GM21360 (cell line): ENCODE measurements at regions not wholly inside any gene's neighbourhood (a gene's known extent, or its start where the extent isn't known, plus 50 kb on each side); places are given as distances from the start of the nearest gene placed in this dataset.

Experiments
- ATAC-seq: cut with Tn5 transposase; IDR thresholded peaks from one replicate; pipeline ENCODE4 v1.9.1; 2021; ENCODE audit warnings: mild to moderate bottlenecking, moderate library complexity; ENCODE audit not compliant: unreplicated experiment

GRCh38 chr10:78687626-78688025 lies 381.1 kb upstream of the ZMIZ1 start:
- no peak for ATAC-seq

- ATAC-seq = no peak
These were observed 380.4 kb upstream of the ZMIZ1 start for GRCh38 chr10:78688230-78688900.

GRCh38 chr10:78688901-78689583 lies 379.7 kb upstream of the ZMIZ1 start:
- no peak for ATAC-seq

- ATAC-seq = no peak
These were observed 379.2 kb upstream of the ZMIZ1 start for GRCh38 chr10:78689584-78689935.

GRCh38 chr10:78690354-78691111 lies 378.2 kb upstream of the ZMIZ1 start:
- no peak for ATAC-seq

- ATAC-seq = no peak
These were observed 377.3 kb upstream of the ZMIZ1 start for GRCh38 chr10:78691301-78692030.

- ATAC-seq = no peak
These were observed 376.7 kb upstream of the ZMIZ1 start for GRCh38 chr10:78692071-78692470.

- no peak for ATAC-seq
These were observed 372.9 kb upstream of the ZMIZ1 start for GRCh38 chr10:78695846-78696245.

GRCh38 chr10:78696791-78697395 lies 371.9 kb upstream of the ZMIZ1 start:
- ATAC-seq = no peak

GRCh38 chr10:78699971-78700370 lies 368.8 kb upstream of the ZMIZ1 start:
- no peak for ATAC-seq

- no peak for ATAC-seq
These were observed 368.4 kb upstream of the ZMIZ1 start for GRCh38 chr10:78700413-78700812.

- no peak for ATAC-seq
These were observed 367.8 kb upstream of the ZMIZ1 start for GRCh38 chr10:78700816-78701520.

GRCh38 chr10:78702186-78702585 lies 366.6 kb upstream of the ZMIZ1 start:
- no peak for ATAC-seq

- no peak for ATAC-seq
These were observed 365.9 kb upstream of the ZMIZ1 start for GRCh38 chr10:78702876-78703275.

- ATAC-seq = no peak
These were observed 365.2 kb upstream of the ZMIZ1 start for GRCh38 chr10:78703593-78703992.

- ATAC-seq = no peak
These were observed 362.5 kb upstream of the ZMIZ1 start for GRCh38 chr10:78706256-78706655.

- ATAC-seq = no peak
These were observed 361.8 kb upstream of the ZMIZ1 start for GRCh38 chr10:78706726-78707540.

- no peak for ATAC-seq
These were observed 361.0 kb upstream of the ZMIZ1 start for GRCh38 chr10:78707745-78708144.

GRCh38 chr10:78712147-78712546 lies 356.6 kb upstream of the ZMIZ1 start:
- ATAC-seq = no peak

GRCh38 chr10:78713659-78714058 lies 355.1 kb upstream of the ZMIZ1 start:
- no peak for ATAC-seq
